Uterus (tissue), 3 donors: ENCODE measurements at regions not wholly inside any gene's neighbourhood (a gene's known extent, or its start where the extent isn't known, plus 50 kb on each side); places are given as distances from the start of the nearest gene placed in this dataset.

Experiments used
- DNase-seq, 2 donors: peaks; one replicate each; pipeline ENCODE4 v3.0.0-alpha.2; 2019 to 2020
- H3K27ac ChIP-seq, 2 donors: fragments of 200-600 bp; sonication (generic); 1 replicate in 1 of 2; 2 replicates in 1 of 2; pipeline ENCODE4 v1.5.1; 2016 to 2018
- H3K27me3 ChIP-seq, 2 donors: fragments of 200-600 bp; sonication (generic); one replicate each; pipeline ENCODE4 v1.5.1; 2018 to 2019; ENCODE audit warnings: control low read depth in 1 of 2
- H3K36me3 ChIP-seq, 2 donors: fragments of 200-600 bp; sonication (generic); one replicate each; pipeline ENCODE4 v1.5.1; 2019; ENCODE audit warnings: control low read depth in 1 of 2
- H3K4me1 ChIP-seq, 2 donors: fragments of 200-600 bp; sonication (generic); one replicate each; pipeline ENCODE4 v1.5.1; 2018 to 2019; ENCODE audit warnings: control low read depth in 1 of 2
- H3K4me3 ChIP-seq, 2 donors: fragments of 200-600 bp; sonication (generic); 1 replicate in 1 of 2; 2 replicates in 1 of 2; pipeline ENCODE4 v1.5.1; 2018 to 2019; ENCODE audit warnings: mild to moderate bottlenecking in 1 of 2
- H3K9me3 ChIP-seq, 2 donors: fragments of 200-600 bp; sonication (generic); one replicate each; pipeline ENCODE4 v1.5.1; 2019; ENCODE audit warnings: control low read depth in 1 of 2
- POLR2A ChIP-seq, 2 donors: fragments of 450-650 bp; IDR thresholded peaks; one replicate each; pipeline ENCODE4 v1.6.1; 2016; ENCODE audit warnings: antibody characterized with exemption in 2 of 2, mild to moderate bottlenecking in 1 of 2, moderate library complexity in 1 of 2
- intact Hi-C: fragments of 100-400 bp; cut with DNase I; formaldehyde crosslinking; loops from one replicate; pipeline ENCODE4 v1.15.1; 2023; ENCODE audit warnings: low total_unique reads
- TF ChIP-seq, protein P1 (sequence below), 4 experiments: fragments of 200-600 bp in 2 of 4; fragments of 450-650 bp in 2 of 4; sonication (generic) in 2 of 4; IDR thresholded peaks; one replicate each; pipeline ENCODE4 v1.5.1; 2016 to 2019; ENCODE audit warnings: antibody characterized with exemption in 4 of 4, mild to moderate bottlenecking in 2 of 4, moderate library complexity in 1 of 4
- donor health status: DM: yes; HTN: yes; CAD: no.

DNA sequence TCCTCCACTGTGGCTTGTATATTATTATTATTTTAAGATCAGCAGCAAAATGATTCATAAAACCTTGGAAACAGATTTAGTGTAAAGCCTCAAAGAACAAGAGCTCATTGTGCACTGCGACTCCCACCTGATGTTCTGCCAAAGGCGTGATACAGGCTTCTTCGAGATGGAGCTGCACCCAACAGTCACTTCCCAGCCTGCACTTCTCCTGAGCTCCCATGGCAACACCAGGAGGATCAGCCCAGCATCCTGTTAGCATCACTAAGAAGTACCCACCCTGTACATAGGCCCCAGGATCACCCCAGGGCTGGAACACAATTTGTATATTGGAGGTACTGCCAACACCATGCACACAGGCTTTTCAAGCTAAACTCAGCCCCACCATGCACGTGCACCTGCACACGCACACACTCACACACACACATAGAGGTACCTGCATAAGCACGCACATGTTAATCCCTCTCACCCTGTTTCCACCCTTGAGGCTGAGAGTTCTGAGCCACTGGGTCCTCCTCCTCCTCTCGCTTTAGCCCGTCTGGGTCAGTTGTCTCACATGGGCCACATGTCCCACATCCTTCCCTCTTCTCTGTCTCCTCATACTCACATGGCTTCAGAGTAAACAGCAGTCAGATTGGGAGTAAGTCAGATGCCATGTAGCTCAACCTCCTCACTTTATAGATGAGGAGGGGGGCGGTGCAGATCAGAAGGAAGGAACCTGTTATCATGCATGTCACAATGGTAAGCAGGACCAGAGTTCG is 281.9 kb upstream of the POU3F1 start:
- Histone ChIP-seq H3K36me3 (no peaks in the 10 kb centered on the region), H3K27me3 (no peaks in the 10 kb centered on the region), H3K9me3 (no peaks in the 10 kb centered on the region), H3K4me1 (no peaks in the 10 kb centered on the region), H3K4me3 (no peak overlapping the region), H3K27ac (no peak overlapping the region)
- DNase-seq, result no peak
- intact Hi-C loops, result no loop called here
- TF ChIP-seq POLR2A (IDR thresholded peaks at IDR 0.05), result no peak
- TF ChIP-seq, protein P1, sequence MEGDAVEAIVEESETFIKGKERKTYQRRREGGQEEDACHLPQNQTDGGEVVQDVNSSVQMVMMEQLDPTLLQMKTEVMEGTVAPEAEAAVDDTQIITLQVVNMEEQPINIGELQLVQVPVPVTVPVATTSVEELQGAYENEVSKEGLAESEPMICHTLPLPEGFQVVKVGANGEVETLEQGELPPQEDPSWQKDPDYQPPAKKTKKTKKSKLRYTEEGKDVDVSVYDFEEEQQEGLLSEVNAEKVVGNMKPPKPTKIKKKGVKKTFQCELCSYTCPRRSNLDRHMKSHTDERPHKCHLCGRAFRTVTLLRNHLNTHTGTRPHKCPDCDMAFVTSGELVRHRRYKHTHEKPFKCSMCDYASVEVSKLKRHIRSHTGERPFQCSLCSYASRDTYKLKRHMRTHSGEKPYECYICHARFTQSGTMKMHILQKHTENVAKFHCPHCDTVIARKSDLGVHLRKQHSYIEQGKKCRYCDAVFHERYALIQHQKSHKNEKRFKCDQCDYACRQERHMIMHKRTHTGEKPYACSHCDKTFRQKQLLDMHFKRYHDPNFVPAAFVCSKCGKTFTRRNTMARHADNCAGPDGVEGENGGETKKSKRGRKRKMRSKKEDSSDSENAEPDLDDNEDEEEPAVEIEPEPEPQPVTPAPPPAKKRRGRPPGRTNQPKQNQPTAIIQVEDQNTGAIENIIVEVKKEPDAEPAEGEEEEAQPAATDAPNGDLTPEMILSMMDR (IDR thresholded peaks at IDR 0.05), result no peak

DNA sequence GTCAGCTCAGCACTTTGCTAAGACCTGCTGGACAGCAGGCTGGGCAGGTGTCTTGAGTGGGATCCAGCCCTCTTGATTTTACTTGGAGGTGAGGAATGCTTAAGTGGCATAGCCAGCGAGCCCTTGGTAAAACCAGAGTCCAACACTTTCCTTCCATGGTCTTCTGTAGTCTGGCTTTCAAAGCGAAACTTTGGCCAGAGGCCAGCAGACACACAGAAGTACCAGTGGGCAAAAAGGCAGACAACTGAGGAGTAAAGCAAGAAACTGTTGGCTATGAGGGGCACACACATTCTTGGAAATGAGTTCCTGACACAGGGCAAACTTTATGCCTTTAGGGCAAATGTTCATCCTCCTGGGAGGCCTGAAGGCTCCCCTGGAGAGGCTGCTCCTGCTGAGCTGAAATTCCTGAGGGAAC is 281.0 kb upstream of the POU3F1 start:
- H3K27me3 ChIP-seq, result no peaks in the 10 kb centered on the region
- no peaks in the 10 kb centered on the region for H3K4me1 ChIP-seq
- no peaks in the 10 kb centered on the region for H3K9me3 ChIP-seq
- DNase-seq, result no peak
- no peak for TF ChIP-seq POLR2A (IDR thresholded peaks at IDR 0.05)
- TF ChIP-seq, protein P1 (IDR thresholded peaks at IDR 0.05), result no peak
- intact Hi-C loops, result no loop called here
- H3K27ac ChIP-seq, result no peak overlapping the region
- no peak overlapping the region for H3K4me3 ChIP-seq
- H3K36me3 ChIP-seq, result no peaks in the 10 kb centered on the region

DNA sequence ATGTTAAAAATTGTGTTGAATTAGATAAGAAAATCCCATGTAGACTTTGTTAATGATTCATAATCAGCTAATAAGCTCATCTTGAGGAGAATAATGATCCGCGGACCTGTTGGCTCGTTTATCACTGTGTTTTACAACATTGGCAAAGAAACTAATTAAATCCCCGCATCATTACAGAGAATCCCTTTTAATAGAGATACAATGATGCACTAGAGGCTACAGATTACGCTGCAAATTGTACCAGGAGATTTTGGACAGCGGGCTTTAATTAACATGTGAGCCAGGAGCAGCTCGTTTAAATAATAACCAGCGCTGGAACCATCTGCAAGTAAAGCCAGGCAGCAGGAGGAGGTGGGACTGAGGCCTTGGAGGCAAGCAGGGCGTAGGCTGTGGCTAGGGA is 280.3 kb upstream of the POU3F1 start:
- DNase-seq, result no peak
- H3K27ac ChIP-seq, result no peak overlapping the region
- TF ChIP-seq POLR2A (IDR thresholded peaks at IDR 0.05), result no peak
- TF ChIP-seq, protein P1 (IDR thresholded peaks at IDR 0.05), result no peak
- no peak overlapping the region for H3K4me3 ChIP-seq
- no peaks in the 10 kb centered on the region for H3K4me1 ChIP-seq
- H3K9me3 ChIP-seq, result no peaks in the 10 kb centered on the region
- H3K27me3 ChIP-seq, result no peaks in the 10 kb centered on the region
- intact Hi-C loops, result no loop called here
- no peaks in the 10 kb centered on the region for H3K36me3 ChIP-seq

DNA sequence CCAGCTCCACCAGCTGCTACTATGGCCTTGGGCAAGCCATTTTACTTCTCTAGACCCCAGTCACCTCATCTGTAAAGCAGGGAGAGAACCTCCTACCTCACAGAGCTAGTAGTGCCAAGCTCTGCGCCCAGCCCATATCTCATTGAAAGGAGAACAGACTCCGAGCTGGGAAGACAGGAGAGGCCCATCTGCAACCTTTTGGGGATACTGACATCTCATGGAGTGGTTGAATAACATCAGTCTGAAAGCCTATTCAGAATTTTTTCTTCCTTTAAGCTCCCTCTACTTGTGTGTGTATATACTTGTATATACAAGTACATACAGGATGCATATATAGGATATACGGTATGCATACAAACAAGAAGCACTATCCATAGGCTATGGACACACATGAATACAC is 279.5 kb upstream of the POU3F1 start:
- intact Hi-C loops, result no loop called here
- Histone ChIP-seq H3K4me3 (no peak overlapping the region), H3K27ac (no peak overlapping the region), H3K27me3 (no peaks in the 10 kb centered on the region), H3K4me1 (no peaks in the 10 kb centered on the region), H3K9me3 (no peaks in the 10 kb centered on the region), H3K36me3 (no peaks in the 10 kb centered on the region)
- TF ChIP-seq POLR2A (IDR thresholded peaks at IDR 0.05), result no peak
- TF ChIP-seq, protein P1 (IDR thresholded peaks at IDR 0.05), result no peak
- no peak for DNase-seq

- intact Hi-C loops, result no loop called here
- Histone ChIP-seq H3K36me3 (no peaks in the 10 kb centered on the region), H3K9me3 (peaks cover 0 to 4% of the 10 kb centered on the region in 2 donors), H3K4me1 (no peaks in the 10 kb centered on the region), H3K4me3 (no peak overlapping the region), H3K27ac (no peak overlapping the region), H3K27me3 (no peaks in the 10 kb centered on the region)
- no peak for TF ChIP-seq POLR2A (IDR thresholded peaks at IDR 0.05)
- TF ChIP-seq, protein P1 (IDR thresholded peaks at IDR 0.05), result no peak
- no peak for DNase-seq
Measured at GRCh38 chr1:38312753-38313152, 266.2 kb upstream of the POU3F1 start.
